ENCODE measurements at regions not wholly inside any gene's neighbourhood (a gene's known extent, or its start where the extent isn't known, plus 50 kb on each side); places are given as distances from the start of the nearest gene placed in this dataset.

DNA sequence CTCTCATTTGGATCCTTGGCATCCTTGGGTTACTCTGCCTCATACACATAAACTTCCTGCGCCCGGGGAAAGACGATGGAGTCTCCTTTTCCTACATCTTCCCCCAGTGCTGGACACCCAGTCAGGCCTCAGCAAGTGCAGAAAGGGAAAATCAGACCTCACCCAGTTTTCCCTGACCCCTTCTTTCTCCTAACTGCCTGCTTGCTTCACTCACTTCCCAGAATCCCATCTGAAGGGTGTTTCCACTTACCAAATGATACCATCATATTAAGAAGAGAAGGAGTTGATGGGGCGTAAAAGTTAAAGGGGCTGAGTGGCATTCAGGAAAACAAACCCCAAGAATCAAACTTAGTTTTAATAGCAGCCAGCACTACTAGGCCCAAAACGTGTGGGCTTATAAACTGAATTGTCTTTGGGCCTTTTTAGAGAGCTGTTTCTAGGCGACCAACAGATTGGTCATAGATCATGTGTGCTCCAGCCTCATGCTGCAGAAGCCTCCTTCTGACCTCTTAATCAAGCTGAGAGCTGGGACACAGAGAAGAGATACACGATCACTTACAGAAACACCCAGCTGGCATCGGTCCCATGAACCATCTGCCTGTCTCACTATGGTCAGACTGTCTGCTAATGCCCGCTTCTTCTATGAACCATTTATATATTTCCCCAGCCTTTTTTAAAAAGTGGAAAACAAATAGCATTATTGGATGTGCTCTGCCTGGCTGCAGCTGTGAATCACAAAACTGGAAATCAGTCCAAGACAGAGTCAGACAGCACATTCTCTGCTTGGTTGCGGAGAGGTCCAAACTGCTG lies 165.7 kb upstream of the SLC14A2 start:
- ChIA-PET CTCF (no interaction called here), POLR2A (no interaction called here)
- Histone ChIP-seq H3K36me3 (ENCODE audit: control insufficient read depth in 2 of 2, insufficient read depth in 1 of 2, low read length in 2 of 2) (no peaks in the 10 kb centered on the region), H3K9me3 (ENCODE audit: control insufficient read depth, insufficient read depth, low read depth, low read length) (no peaks in the 10 kb centered on the region), H3K4me1 (ENCODE audit: control insufficient read depth, insufficient read depth, low read length) (no peaks in the 10 kb centered on the region), H3K4me3 (ENCODE audit: low read depth, low read length) (no peak overlapping the region), H3K27ac (ENCODE audit: extremely low read depth, low read depth, low read length) (no peak overlapping the region)
- no peak for TF ChIP-seq ZNF560 (tag by site-specific recombination; IDR thresholded peaks at IDR 0.05; ENCODE audit: borderline replicate concordance)
- TF ChIP-seq, protein P1, sequence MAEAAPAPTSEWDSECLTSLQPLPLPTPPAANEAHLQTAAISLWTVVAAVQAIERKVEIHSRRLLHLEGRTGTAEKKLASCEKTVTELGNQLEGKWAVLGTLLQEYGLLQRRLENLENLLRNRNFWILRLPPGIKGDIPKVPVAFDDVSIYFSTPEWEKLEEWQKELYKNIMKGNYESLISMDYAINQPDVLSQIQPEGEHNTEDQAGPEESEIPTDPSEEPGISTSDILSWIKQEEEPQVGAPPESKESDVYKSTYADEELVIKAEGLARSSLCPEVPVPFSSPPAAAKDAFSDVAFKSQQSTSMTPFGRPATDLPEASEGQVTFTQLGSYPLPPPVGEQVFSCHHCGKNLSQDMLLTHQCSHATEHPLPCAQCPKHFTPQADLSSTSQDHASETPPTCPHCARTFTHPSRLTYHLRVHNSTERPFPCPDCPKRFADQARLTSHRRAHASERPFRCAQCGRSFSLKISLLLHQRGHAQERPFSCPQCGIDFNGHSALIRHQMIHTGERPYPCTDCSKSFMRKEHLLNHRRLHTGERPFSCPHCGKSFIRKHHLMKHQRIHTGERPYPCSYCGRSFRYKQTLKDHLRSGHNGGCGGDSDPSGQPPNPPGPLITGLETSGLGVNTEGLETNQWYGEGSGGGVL (tag by site-specific recombination; IDR thresholded peaks at IDR 0.05), result no peak
- TF ChIP-seq ZNF214 (tag by site-specific recombination; IDR thresholded peaks at IDR 0.05; ENCODE audit: borderline replicate concordance), result no peak
- no peak for TF ChIP-seq ZNF16 (tag by site-specific recombination; IDR thresholded peaks at IDR 0.05; ENCODE audit: low read depth)
- TF ChIP-seq, protein P2, sequence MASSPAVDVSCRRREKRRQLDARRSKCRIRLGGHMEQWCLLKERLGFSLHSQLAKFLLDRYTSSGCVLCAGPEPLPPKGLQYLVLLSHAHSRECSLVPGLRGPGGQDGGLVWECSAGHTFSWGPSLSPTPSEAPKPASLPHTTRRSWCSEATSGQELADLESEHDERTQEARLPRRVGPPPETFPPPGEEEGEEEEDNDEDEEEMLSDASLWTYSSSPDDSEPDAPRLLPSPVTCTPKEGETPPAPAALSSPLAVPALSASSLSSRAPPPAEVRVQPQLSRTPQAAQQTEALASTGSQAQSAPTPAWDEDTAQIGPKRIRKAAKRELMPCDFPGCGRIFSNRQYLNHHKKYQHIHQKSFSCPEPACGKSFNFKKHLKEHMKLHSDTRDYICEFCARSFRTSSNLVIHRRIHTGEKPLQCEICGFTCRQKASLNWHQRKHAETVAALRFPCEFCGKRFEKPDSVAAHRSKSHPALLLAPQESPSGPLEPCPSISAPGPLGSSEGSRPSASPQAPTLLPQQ (tag by site-specific recombination; IDR thresholded peaks at IDR 0.05), result no peak
- TF ChIP-seq, protein P3, sequence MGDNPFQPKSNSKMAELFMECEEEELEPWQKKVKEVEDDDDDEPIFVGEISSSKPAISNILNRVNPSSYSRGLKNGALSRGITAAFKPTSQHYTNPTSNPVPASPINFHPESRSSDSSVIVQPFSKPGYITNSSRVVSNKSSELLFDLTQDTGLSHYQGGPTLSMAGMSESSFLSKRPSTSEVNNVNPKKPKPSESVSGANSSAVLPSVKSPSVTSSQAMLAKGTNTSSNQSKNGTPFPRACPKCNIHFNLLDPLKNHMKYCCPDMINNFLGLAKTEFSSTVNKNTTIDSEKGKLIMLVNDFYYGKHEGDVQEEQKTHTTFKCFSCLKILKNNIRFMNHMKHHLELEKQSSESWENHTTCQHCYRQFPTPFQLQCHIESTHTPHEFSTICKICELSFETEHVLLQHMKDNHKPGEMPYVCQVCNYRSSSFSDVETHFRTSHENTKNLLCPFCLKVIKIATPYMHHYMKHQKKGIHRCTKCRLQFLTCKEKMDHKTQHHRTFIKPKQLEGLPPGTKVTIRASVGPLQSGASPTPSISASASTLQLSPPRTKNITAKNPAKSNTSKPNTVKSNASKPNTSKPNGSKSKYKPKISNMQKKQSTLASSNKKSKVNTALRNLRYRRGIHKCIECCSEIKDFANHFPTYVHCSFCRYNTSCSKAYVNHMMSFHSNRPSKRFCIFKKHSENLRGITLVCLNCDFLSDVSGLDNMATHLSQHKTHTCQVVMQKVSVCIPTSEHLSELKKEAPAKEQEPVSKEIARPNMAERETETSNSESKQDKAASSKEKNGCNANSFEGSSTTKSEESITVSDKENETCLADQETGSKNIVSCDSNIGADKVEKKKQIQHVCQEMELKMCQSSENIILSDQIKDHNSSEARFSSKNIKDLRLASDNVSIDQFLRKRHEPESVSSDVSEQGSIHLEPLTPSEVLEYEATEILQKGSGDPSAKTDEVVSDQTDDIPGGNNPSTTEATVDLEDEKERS (tag by site-specific recombination; IDR thresholded peaks at IDR 0.05), result no peak
- TF ChIP-seq ZNF530 (tag by site-specific recombination; IDR thresholded peaks at IDR 0.05; ENCODE audit: low read depth), result no peak
- no peak for TF ChIP-seq ZNF221 (tag by site-specific recombination; IDR thresholded peaks at IDR 0.05; ENCODE audit: borderline replicate concordance)
- TF ChIP-seq ZNF514 (tag by site-specific recombination; IDR thresholded peaks at IDR 0.05), result no peak
- no peak for TF ChIP-seq BCL11A (tag by site-specific recombination; IDR thresholded peaks at IDR 0.05; ENCODE audit: low read depth)
- TF ChIP-seq, protein P4, sequence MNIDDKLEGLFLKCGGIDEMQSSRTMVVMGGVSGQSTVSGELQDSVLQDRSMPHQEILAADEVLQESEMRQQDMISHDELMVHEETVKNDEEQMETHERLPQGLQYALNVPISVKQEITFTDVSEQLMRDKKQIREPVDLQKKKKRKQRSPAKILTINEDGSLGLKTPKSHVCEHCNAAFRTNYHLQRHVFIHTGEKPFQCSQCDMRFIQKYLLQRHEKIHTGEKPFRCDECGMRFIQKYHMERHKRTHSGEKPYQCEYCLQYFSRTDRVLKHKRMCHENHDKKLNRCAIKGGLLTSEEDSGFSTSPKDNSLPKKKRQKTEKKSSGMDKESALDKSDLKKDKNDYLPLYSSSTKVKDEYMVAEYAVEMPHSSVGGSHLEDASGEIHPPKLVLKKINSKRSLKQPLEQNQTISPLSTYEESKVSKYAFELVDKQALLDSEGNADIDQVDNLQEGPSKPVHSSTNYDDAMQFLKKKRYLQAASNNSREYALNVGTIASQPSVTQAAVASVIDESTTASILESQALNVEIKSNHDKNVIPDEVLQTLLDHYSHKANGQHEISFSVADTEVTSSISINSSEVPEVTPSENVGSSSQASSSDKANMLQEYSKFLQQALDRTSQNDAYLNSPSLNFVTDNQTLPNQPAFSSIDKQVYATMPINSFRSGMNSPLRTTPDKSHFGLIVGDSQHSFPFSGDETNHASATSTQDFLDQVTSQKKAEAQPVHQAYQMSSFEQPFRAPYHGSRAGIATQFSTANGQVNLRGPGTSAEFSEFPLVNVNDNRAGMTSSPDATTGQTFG (tag by site-specific recombination; IDR thresholded peaks at IDR 0.05; ENCODE audit: borderline replicate concordance), result no peak
- TF ChIP-seq ZNF621 (tag by site-specific recombination; IDR thresholded peaks at IDR 0.05), result no peak
- no peak for TF ChIP-seq ZSCAN30 (tag by site-specific recombination; IDR thresholded peaks at IDR 0.05)
- TF ChIP-seq SP7 (tag by site-specific recombination; IDR thresholded peaks at IDR 0.05), result no peak
- TF ChIP-seq ZNF544 (tag by site-specific recombination; IDR thresholded peaks at IDR 0.05), result no peak
- TF ChIP-seq RBAK (tag by site-specific recombination; IDR thresholded peaks at IDR 0.05), result no peak
- TF ChIP-seq ZNF274 (IDR thresholded peaks at IDR 0.05; ENCODE audit: low read length), result no peak
- TF ChIP-seq ZNF274 (tag by site-specific recombination; IDR thresholded peaks at IDR 0.05; ENCODE audit: borderline replicate concordance), result no peak
- TF ChIP-seq, protein P5, sequence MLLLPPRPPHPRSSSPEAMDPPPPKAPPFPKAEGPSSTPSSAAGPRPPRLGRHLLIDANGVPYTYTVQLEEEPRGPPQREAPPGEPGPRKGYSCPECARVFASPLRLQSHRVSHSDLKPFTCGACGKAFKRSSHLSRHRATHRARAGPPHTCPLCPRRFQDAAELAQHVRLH (tag by site-specific recombination; IDR thresholded peaks at IDR 0.05), result no peak
- TF ChIP-seq ZNF48 (tag by site-specific recombination; IDR thresholded peaks at IDR 0.05), result no peak

Measured in HEK293 (cell line).